ES-I3 (cell line): ENCODE measurements at regions not wholly inside any gene's neighbourhood (a gene's known extent, or its start where the extent isn't known, plus 50 kb on each side); places are given as distances from the start of the nearest gene placed in this dataset.

Experiments
- H3K36me3 ChIP-seq: 2 replicates; pipeline ENCODE4 v1.6.1; 2013; ENCODE audit warnings: mild to moderate bottlenecking, low read length, control low read depth, moderate library complexity; ENCODE audit not compliant: insufficient read depth
- H3K4me1 ChIP-seq: 2 replicates; pipeline ENCODE4 v1.6.1; 2013; ENCODE audit warnings: mild to moderate bottlenecking, control low read depth, low read length; ENCODE audit not compliant: insufficient read depth
- H3K9ac ChIP-seq: 2 replicates; pipeline ENCODE4 v1.6.1; 2013; ENCODE audit warnings: low read depth, mild to moderate bottlenecking, low read length, moderate library complexity
- H3K9me3 ChIP-seq: 2 replicates; pipeline ENCODE4 v1.6.1; 2013; ENCODE audit warnings: mild to moderate bottlenecking, low read length, moderate library complexity; ENCODE audit not compliant: control insufficient read depth, insufficient read depth

- Histone ChIP-seq H3K4me1 (peaks cover 5% of the 10 kb centered on the region; the same call in 1 of the 2 replicates), H3K9ac (no peak overlapping the region), H3K36me3 (no peaks in the 10 kb centered on the region), H3K9me3 (no peaks in the 10 kb centered on the region; the same call in 1 of the 2 replicates)
These were observed 232.6 kb downstream of the EN1 start for GRCh38 chr2:118614841-118615271.

- no peaks in the 10 kb centered on the region; the same call in 1 of the 2 replicates for H3K9me3 ChIP-seq
- no peaks in the 10 kb centered on the region for H3K36me3 ChIP-seq
- peaks cover 5% of the 10 kb centered on the region; the same call in 1 of the 2 replicates for H3K4me1 ChIP-seq
- H3K9ac ChIP-seq, result no peak overlapping the region
These were observed 233.7 kb downstream of the EN1 start for GRCh38 chr2:118613737-118614136.

DNA sequence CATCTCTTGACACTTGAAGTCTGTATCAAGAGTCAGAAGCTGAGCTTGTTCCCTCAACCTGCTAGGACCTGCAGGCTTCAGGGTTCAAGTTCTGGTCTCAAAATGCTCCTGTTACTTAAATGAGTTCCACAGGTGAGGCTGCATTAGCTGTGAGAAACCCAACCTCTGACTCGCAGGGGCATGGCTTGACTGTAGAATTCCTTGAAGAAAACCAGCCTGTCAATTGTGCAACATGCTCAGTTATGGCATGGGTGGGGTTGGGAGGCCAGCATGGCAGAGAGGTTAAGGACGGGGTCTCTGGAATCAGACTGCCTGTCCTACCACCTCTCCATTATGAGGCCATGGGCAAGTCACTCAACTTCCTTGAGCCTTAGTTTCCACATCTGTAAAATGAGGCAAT, 235.8 kb downstream of the EN1 start:
- Histone ChIP-seq H3K4me1 (peaks cover 5% of the 10 kb centered on the region; the same call in 1 of the 2 replicates), H3K36me3 (no peaks in the 10 kb centered on the region), H3K9ac (no peak overlapping the region), H3K9me3 (no peaks in the 10 kb centered on the region; the same call in 1 of the 2 replicates)

- H3K9ac ChIP-seq, result no peak overlapping the region
- H3K9me3 ChIP-seq, result no peaks in the 10 kb centered on the region; the same call in 1 of the 2 replicates
These were observed 238.3 kb downstream of the EN1 start for GRCh38 chr2:118609138-118609537.

DNA sequence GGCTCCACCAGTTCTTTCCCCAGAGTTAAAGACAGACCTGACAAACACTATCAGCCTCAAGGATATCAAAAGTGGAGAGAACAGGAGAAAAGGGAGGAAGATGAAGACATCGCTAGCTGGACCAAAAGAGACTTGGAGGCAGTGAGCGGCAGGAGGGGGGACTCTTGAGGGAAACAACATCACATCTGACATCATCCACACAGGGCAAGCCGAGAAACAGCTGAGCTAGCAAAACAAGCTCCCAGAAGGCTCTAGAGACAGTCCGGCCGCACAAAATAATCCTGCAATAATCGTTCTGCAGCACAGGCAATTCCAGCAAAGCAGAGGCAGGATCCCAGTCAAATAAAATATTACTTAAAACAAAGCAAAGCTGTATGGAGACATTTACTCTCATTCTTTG, 239.8 kb downstream of the EN1 start:
- no peaks in the 10 kb centered on the region for H3K36me3 ChIP-seq

More at GRCh38 chr2:118609138-118609537, 238.3 kb downstream of the EN1 start:
- H3K4me1 ChIP-seq, result peaks cover 1% of the 10 kb centered on the region; the same call in 1 of the 2 replicates
- no peaks in the 10 kb centered on the region for H3K36me3 ChIP-seq

GRCh38 chr2:118604811-118605210, 242.6 kb downstream of the EN1 start:
- Histone ChIP-seq H3K36me3 (no peaks in the 10 kb centered on the region), H3K4me1 (no peaks in the 10 kb centered on the region), H3K9ac (no peak overlapping the region), H3K9me3 (no peaks in the 10 kb centered on the region; the same call in 1 of the 2 replicates)

More for the DNA sequence above, 239.8 kb downstream of the EN1 start:
- H3K9ac ChIP-seq, result no peak overlapping the region
- no peaks in the 10 kb centered on the region; the same call in 1 of the 2 replicates for H3K9me3 ChIP-seq
- H3K4me1 ChIP-seq, result no peaks in the 10 kb centered on the region

GRCh38 chr2:118604371-118604770, 243.1 kb downstream of the EN1 start:
- no peak overlapping the region for H3K9ac ChIP-seq
- H3K4me1 ChIP-seq, result no peaks in the 10 kb centered on the region
- H3K9me3 ChIP-seq, result no peaks in the 10 kb centered on the region; the same call in 1 of the 2 replicates
- no peaks in the 10 kb centered on the region for H3K36me3 ChIP-seq

- Histone ChIP-seq H3K4me1 (no peaks in the 10 kb centered on the region), H3K9ac (no peak overlapping the region), H3K9me3 (peaks cover 9% of the 10 kb centered on the region), H3K36me3 (no peaks in the 10 kb centered on the region)
These were observed 248.3 kb downstream of the EN1 start for GRCh38 chr2:118599141-118599540.

GRCh38 chr2:118596620-118597019, 250.8 kb downstream of the EN1 start:
- H3K36me3 ChIP-seq, result no peaks in the 10 kb centered on the region
- H3K4me1 ChIP-seq, result no peaks in the 10 kb centered on the region
- no peak overlapping the region for H3K9ac ChIP-seq
- H3K9me3 ChIP-seq, result peaks cover 9% of the 10 kb centered on the region

DNA sequence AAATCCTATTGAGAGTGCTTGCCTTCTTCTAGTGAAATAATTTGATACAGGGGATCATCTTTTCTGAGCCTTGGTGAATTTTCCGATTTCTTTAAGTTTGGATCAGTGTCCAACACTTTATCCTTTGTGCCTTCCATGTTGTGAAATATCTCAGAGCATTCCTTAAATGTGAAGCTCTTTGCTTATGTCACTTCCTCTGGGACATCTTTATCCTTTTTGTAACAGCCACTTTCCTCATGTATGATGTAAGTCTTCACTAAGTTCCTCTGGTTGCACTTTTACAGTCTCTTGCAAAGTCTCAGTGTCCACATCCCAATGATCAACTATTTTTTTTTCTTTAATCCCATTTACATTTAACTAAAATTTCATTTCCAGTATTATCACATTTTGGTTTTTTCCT, 254.2 kb downstream of the EN1 start:
- Histone ChIP-seq H3K9me3 (peaks cover 5% of the 10 kb centered on the region; the same call in 1 of the 2 replicates), H3K4me1 (peaks cover 5% of the 10 kb centered on the region; the same call in 1 of the 2 replicates), H3K9ac (no peak overlapping the region), H3K36me3 (no peaks in the 10 kb centered on the region)

DNA sequence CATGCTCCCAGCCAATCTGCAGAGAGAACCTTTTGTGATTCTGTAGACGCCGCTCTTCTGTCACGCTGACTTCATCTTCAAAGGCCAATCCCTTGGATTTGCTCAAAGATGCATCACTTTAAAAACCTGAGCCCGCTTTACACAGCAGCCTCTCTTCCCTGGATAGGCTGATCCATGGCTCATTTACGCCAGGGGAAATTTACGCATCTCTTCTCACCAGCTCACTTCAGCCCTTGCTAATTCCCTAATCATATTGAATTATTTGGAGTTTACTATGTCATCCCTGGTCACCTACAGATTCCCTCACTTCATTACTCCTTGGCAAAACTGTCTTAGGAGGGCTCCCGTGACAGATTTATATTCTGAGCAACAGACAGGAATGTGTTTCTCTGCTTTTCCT, 256.2 kb downstream of the EN1 start:
- Histone ChIP-seq H3K9me3 (no peaks in the 10 kb centered on the region), H3K4me1 (peaks cover 5% of the 10 kb centered on the region; the same call in 1 of the 2 replicates), H3K9ac (no peak overlapping the region), H3K36me3 (no peaks in the 10 kb centered on the region)

GRCh38 chr2:118589721-118590120, 257.7 kb downstream of the EN1 start:
- Histone ChIP-seq H3K9me3 (no peaks in the 10 kb centered on the region), H3K4me1 (peaks cover 5% of the 10 kb centered on the region; the same call in 1 of the 2 replicates), H3K9ac (no peak overlapping the region), H3K36me3 (no peaks in the 10 kb centered on the region)

GRCh38 chr2:118588850-118589249, 258.6 kb downstream of the EN1 start:
- Histone ChIP-seq H3K36me3 (no peaks in the 10 kb centered on the region), H3K9ac (no peak overlapping the region), H3K9me3 (no peaks in the 10 kb centered on the region), H3K4me1 (peaks cover 5% of the 10 kb centered on the region; the same call in 1 of the 2 replicates)

DNA sequence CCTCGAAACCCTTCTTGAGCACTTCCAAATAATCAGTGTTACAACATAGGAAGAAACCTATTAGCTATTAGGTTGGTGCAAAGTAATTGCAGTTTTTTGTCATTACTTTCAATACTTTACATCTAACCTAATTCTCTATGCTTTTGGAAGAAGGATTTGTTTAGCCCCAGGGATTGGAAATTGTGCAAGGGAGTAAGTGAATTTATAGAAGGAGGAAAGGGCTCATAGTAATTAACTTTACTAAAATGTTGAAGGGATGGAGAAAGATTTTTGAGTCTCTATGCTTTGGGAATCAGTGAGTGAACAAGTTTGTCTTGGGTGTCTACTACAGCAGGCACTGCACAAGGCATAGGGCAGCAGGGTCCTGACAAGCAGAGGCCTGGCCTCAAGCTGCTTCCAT, 261.1 kb downstream of the EN1 start:
- Histone ChIP-seq H3K4me1 (peaks cover 5% of the 10 kb centered on the region; the same call in 1 of the 2 replicates), H3K36me3 (no peaks in the 10 kb centered on the region), H3K9me3 (no peaks in the 10 kb centered on the region), H3K9ac (no peak overlapping the region)

DNA sequence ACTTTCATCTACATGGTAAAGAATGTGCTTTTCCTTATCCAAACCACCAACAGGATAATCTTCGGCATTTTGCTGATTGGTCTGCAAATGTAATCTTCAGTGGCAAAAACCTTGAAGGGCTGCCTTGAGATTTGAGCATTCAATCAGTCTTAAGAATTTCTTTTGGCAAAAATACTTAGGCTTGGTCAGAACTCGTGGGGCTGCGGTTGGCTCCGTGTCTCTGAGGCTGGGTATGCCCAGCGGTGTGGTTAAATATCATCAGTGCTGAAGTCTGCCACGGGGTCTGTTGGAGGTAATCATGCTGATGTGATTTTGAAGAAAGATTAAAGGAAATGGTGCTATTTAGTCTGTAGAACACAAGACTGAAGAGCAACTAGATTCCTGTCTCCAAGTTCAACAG, 262.6 kb downstream of the EN1 start:
- Histone ChIP-seq H3K36me3 (no peaks in the 10 kb centered on the region), H3K9me3 (no peaks in the 10 kb centered on the region), H3K4me1 (peaks cover 10% of the 10 kb centered on the region; the same call in 1 of the 2 replicates), H3K9ac (no peak overlapping the region)
